HG02840 (cell line): ENCODE measurements at regions not wholly inside any gene's neighbourhood (a gene's known extent, or its start where the extent isn't known, plus 50 kb on each side); places are given as distances from the start of the nearest gene placed in this dataset.
"Not testable (repeated sequence)": the region's sequence is repeated elsewhere in the genome, so short reads cannot be mapped to it uniquely, and the experiment has no call there.

Experiments
- ATAC-seq: cut with Tn5 transposase; IDR thresholded peaks from one replicate; pipeline ENCODE4 v1.9.1; 2021; ENCODE audit warnings: mild to moderate bottlenecking, moderate library complexity, moderate number of reproducible peaks; ENCODE audit not compliant: unreplicated experiment, low FRiP score

DNA sequence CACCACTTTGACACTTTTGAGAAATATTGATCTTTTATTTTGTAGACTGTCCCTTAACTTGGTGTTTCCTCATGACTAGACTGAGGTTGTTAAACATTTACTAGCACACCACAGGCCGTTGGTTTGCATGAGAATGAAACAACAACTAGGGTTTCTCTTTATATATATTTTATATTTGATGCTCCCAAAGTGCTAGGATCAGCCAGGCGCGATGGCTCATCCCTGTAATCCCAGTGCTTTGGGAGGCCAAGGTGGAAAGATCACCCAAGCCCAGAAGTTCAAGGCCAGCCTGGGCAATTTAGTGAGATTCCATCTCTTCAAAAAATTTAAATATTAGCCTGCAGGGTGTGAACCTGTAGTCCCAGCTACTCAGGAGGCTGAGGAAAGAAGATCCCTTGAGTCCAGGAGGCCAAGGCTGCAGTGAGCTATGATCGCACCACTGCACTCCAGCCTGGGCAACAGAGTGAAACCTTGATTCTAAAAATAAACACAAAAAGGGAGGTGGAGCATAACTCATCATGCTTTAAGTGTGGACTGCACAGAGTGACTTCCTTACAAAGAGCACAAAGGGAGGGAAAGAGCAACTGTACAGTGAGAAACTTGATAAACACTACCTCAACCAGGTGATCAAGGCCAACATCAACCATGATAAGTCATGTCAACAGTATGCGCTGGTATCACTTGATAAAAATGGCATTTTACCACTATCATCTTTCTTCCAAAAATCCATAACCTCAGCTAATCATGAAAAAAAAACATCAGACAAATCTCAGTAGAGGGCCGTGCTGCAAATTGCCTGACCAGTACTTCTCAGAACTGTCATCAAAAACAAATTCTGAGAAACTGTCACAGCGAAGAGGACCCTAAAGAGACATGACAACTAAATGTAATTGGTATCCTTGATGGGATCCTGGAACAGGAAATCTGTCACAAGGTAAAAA, 72.8 kb upstream of the ATF7IP2 start:
- ATAC-seq = peak; percentile 72

DNA sequence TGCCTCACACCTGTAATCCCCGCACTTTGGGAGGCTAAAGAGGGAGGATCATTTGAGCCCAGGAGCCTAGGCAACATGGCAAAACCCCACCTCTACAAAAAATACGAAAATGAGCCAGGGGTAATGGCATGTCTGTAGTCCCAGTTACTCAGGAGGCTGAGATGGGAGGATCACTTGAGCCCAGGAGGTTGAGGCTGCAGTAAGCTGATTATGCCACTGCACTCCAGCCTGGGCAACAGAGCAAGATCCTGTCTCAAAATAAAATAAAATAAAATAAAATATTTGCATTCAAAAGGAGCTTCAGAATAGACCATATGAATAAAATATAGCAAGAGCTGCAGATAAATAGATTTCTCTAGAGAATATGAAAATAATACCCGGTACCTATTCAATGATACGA, 71.5 kb upstream of the ATF7IP2 start:
- no peak for ATAC-seq

- ATAC-seq = no peak
Measured at GRCh38 chr16:10314811-10315210, 71.0 kb upstream of the ATF7IP2 start.

DNA sequence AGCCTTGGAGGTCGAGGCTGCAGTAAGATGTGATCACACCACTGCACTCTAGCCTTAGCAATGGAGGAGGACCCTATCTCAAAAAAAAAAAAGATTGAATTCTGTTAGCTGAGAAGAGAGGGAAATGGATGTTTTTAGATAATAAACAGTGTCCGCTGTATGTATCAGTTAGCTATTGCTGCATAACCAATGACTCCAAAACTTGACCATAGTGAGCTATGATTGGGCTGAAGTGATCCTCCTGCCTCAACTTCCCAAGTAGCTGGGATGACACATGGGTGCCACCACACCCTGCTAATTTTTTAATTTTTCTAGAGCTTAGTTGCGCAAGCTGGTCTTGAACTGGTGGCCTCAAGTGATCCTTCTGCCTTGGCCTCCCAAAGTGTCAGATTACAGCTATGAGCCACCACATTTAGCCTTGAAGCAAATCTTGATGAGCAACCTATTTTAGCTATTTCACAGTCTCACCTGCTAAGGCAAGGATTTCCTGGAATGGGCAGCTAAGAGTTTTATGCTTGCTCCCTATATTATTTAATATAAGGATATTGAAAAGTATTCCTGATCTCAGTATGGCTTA, 68.3 kb upstream of the ATF7IP2 start:
- ATAC-seq = no peak

DNA sequence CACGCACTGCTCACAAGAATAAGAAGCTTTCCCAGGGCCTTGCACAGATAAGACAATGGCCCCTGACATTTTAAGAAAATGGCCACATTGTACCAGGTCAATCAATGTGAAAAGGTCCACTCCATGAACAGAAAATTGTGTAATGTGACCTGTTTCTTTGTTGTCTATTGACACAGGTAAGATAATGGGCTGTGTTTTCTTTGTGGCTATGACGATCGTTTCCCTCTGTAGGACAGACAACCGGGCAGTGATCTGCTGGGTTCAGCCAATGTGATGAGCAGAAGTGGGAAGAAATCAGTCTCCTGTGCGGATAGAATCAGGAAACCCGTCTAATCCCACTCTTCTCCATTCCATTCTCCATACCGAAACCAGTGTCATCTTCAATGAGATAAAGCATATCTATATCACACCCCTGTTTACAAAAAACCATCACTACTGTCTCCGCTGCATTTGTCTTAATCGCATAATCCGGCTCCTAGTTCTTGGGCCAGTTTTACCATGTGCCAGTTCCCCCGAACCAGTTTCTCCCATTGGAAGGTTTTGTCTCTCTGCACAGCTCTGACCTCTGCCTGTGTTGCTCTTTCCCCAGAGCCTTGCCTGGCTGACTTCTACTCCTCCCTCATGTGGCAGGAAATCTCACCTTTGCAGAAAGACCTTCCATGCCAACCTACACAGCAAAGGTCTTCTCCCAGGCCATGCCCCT, 66.9 kb upstream of the ATF7IP2 start:
- ATAC-seq = no peak

- ATAC-seq = no peak
Measured at GRCh38 chr16:10321407-10322387, 64.2 kb upstream of the ATF7IP2 start.

DNA sequence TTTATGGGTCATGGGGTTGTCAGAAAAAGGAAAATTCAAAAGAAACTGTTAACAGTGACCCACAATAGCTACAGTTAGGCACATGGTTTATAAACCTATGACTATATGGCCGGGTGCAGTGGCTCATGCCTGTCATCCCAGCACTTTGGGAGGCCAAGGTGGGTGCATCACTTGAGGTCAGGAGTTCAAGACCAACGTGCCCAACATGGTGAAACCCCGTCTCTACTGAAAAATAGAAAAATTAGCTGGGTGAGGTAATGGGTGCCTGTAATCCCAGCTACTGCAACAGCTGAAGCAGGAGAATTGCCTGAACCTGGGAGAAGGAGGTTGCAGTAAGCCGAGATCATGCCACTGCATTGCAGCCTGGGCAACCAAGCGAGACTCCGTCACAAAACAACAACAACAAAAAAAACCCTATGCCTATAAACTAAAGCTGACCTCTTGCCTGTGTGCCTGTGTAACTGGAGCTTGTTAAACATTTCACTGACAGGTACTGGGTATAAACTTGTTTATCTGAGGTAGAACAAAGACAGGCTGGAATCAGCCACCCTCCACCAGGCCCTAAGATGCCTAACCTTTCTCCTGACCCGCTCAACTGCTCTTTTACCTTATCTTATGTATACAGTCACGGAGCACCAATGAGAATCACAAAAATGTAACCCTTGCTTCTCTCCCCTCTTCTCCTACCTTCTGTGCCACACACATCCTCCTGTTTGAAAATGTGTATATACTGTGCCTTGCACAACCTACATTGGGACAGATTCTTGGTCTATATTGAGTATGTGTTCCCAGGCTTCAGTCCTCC, 62.9 kb upstream of the ATF7IP2 start:
- no peak for ATAC-seq

DNA sequence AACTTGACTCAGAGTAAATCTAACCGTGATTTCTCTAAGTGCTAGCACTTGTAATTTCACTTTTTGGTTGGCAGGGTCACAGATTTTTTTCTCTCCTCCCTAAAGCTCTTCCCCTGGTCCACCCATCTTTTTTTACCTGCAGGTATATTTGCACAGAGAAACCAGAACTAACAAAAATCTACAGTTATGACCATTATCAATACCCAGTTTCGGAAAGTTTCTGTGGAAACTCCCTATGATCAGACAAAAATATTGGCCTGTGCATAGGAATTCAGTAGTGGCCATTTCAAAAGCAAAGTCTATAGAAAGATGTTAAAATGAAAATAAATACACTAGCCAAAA, 62.4 kb upstream of the ATF7IP2 start:
- ATAC-seq = no peak

DNA sequence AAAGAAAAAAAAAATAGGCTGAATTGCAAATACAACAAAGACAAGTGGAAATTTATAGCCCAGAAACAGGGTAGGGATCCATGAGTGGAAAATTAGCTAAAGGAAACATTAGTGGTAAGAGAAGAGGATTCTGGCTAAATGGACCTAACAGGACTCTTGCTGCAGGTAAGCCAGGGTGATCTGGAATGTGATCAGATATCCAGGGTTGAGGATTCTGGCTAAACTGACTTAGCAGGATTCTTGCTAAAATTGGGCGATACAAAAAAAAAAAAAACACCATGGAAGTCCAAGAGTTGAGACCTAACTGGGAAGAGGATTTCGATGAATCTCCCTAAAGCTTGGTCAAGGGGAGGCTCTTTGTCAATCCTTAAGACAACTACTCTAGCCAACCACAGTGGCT, 61.7 kb upstream of the ATF7IP2 start:
- ATAC-seq = no peak

DNA sequence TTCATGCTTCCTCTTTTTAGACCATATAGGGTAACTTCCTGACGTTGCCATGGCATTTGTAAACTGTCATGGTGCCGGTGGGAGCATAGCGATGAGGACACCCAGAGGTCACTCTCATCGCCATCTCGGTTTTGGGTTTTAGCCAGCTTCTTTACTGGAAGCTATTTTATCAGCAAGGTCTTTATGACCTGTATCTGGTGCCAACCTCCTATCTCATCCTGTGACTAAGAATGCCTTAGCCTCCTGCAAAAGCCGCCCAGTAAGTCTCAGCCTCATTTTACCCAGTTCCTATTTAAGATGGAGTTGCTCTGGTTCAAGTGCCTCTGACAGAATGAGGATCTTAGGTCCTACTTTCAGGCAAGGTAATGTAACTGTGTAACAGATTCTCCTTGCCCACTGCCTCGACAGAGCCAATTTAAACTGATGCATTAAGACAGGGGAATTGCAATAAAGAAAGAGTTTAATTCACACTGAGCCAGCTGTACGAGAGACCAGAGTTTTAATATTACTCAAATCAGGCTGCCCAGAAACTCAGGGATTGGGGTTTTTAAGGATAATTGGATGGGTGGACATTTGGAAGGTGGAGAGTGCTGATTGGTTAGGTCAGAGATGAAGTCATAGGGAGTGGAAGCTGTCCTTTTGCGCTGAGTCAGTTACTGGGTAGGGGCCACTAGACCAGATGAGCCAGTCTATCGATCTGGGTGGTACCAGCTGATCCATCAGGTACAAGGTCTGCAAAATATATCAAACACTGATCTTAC, 59.9 kb upstream of the ATF7IP2 start:
- ATAC-seq = no peak

DNA sequence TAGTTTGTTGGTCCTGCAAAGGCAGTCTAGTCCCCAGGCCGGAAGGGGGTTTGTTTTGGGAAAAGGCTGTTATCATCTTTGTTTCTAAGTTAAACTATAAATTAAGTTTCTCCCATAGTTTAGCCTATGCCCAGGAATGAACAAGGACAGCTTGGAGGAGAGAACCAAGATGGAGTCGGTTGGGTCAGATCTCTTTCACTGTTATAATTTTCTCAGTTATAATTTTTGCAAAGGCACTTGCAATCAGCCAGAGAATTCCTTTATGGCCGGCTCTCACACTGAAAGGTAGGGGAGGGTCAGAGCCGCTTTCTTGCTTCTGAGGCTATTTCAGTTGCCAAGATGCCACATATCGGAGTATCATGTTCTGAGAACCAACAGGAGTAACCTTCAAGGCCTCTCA, 59.2 kb upstream of the ATF7IP2 start:
- no peak for ATAC-seq

- not testable (repeated sequence) for ATAC-seq
Measured at GRCh38 chr16:10328291-10328690, 57.6 kb upstream of the ATF7IP2 start.

- ATAC-seq = no peak
Measured at GRCh38 chr16:10332241-10332640, 53.6 kb upstream of the ATF7IP2 start.

DNA sequence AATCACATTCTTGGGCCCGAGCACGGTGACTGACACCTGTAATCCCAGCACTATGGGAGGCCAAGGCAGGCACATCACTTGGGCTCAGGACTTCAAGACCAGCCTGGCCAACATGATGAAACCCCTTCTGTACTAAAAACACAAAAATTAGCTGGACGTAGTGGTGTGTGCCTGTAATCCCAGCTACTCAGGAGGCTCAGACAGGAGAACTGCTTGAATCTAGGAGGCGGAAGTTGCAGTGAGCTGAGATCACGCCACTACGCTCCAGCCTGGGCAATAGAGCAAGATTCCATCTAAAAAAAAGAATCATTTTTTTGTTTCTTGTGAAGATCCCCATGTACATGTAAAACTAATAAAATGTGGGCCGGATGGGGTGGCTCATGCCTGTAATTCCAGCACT, 53.1 kb upstream of the ATF7IP2 start:
- no peak for ATAC-seq

DNA sequence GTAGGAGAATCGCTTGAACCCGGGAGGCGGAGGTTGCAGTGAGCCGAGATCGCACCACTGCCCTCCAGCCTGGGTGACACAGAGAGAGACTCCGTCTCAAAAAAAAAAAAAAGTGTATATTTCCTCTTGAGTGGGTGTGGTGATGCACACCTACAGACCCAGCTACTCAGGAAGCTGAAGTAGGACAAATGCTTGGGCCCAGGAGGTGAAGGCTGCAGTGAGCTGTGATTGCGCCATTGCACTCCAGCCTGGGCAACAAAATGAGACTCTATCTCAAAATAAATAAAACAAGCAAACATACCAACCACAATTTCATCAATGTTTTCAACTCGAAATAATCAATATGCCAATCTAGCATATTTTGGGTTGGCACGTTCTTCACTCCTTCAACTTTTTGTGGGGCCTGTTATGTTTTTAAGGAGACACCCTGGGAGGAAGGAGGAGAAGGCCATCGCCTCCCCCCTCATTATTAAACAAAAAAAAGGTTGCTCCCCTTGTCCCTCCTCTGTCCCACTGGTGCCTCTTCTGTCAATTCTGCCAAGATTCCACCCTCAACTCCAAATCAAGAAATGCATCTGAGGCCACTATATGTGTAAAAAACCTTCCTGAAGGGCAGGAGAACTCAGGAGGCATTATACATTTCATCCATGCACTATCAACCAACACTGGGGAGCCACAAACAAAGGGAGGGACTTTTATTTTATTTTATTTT, 52.4 kb upstream of the ATF7IP2 start:
- ATAC-seq = no peak

DNA sequence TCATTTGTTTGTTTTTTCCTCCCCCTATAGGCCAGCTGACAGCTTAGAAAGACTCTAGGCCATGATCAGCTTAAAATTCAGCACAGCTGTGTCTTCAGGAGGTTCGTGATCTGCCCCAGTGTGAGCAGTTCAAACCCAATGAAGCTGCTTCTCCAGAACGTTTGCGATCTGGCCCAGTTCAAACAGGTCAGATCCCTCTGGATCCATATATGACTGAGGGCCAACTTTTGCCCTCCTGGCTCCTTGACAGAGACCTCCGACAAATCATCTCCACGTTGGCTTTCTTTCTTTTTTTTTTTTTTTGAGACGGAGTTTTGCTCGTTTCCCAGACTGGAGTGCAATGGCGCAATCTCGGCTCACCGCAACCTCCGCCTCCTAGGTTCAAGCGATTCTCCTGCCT, 50.2 kb upstream of the ATF7IP2 start:
- no peak for ATAC-seq
